Stimulated activated CD4-positive, alpha-beta T cell treated with anti-CD3 and anti-CD28 coated beads, Interleukin-15, amount 100 ng/mL, for 48 hours (primary cell): ENCODE measurements at regions not wholly inside any gene's neighbourhood (a gene's known extent, or its start where the extent isn't known, plus 50 kb on each side); places are given as distances from the start of the nearest gene placed in this dataset.

ENCODE experiments used
- DNase-seq, 2 donors: peaks; one replicate each; pipeline ENCODE4 v3.0.0-alpha.2; 2020; ENCODE audit warnings: low read depth in 2 of 2

- DNase-seq: no peak
These were observed 593.9 kb downstream of the ANXA1 start for GRCh38 chr9:73745598-73745997.

GRCh38 chr9:73753171-73753570 lies 601.5 kb downstream of the ANXA1 start:
- no peak for DNase-seq

- no peak for DNase-seq
These were observed 610.2 kb downstream of the ANXA1 start for GRCh38 chr9:73761905-73762304.

GRCh38 chr9:73773896-73774295 lies 622.2 kb downstream of the ANXA1 start:
- DNase-seq: no peak

GRCh38 chr9:73775757-73776156 lies 624.1 kb downstream of the ANXA1 start:
- no peak for DNase-seq

GRCh38 chr9:73780916-73781315 lies 629.3 kb downstream of the ANXA1 start:
- DNase-seq: no peak

GRCh38 chr9:73782166-73782565 lies 630.5 kb downstream of the ANXA1 start:
- no peak for DNase-seq

GRCh38 chr9:73799446-73799845 lies 647.8 kb downstream of the ANXA1 start:
- DNase-seq: no peak

GRCh38 chr9:73805111-73805510 lies 653.4 kb downstream of the ANXA1 start:
- no peak for DNase-seq

GRCh38 chr9:73805853-73806458 lies 654.3 kb downstream of the ANXA1 start:
- no peak for DNase-seq

- DNase-seq: no peak
These were observed 655.2 kb downstream of the ANXA1 start for GRCh38 chr9:73806876-73807275.

- DNase-seq: no peak
These were observed 656.3 kb downstream of the ANXA1 start for GRCh38 chr9:73807952-73808351.

GRCh38 chr9:73810585-73811215 lies 659.0 kb downstream of the ANXA1 start:
- DNase-seq: no peak

- DNase-seq: no peak
These were observed 661.9 kb downstream of the ANXA1 start for GRCh38 chr9:73813546-73813945.

- DNase-seq: no peak
These were observed 665.2 kb downstream of the ANXA1 start for GRCh38 chr9:73816905-73817304.

- no peak for DNase-seq
These were observed 672.5 kb upstream of the RORB start for GRCh38 chr9:73824671-73825070.

GRCh38 chr9:73838871-73839270 lies 658.3 kb upstream of the RORB start:
- DNase-seq: no peak

GRCh38 chr9:73839471-73839870 lies 657.7 kb upstream of the RORB start:
- no peak for DNase-seq

- no peak for DNase-seq
These were observed 656.1 kb upstream of the RORB start for GRCh38 chr9:73841018-73841417.

GRCh38 chr9:73844135-73844534 lies 653.0 kb upstream of the RORB start:
- DNase-seq: no peak

- DNase-seq: no peak
These were observed 651.6 kb upstream of the RORB start for GRCh38 chr9:73845539-73845938.

- DNase-seq: no peak
These were observed 651.0 kb upstream of the RORB start for GRCh38 chr9:73845954-73846690.

- no peak for DNase-seq
These were observed 649.6 kb upstream of the RORB start for GRCh38 chr9:73847536-73847935.
